ENCODE measurements at regions not wholly inside any gene's neighbourhood (a gene's known extent, or its start where the extent isn't known, plus 50 kb on each side); places are given as distances from the start of the nearest gene placed in this dataset.

- no peak for TF ChIP-seq ZSCAN18 (tag by site-specific recombination; IDR thresholded peaks at IDR 0.05)
- TF ChIP-seq ZNF639 (tag by site-specific recombination; IDR thresholded peaks at IDR 0.05): no peak
- TF ChIP-seq TRIM28 (IDR thresholded peaks at IDR 0.05; ENCODE audit: borderline replicate concordance, low read length): no peak
- no peak for TF ChIP-seq ZNF223 (tag by site-specific recombination; IDR thresholded peaks at IDR 0.05)
- TF ChIP-seq ZNF544 (tag by site-specific recombination; IDR thresholded peaks at IDR 0.05): no peak
- TF ChIP-seq YY1 (tag by site-specific recombination; IDR thresholded peaks at IDR 0.05): no peak
- TF ChIP-seq TSHZ1 (tag by site-specific recombination; IDR thresholded peaks at IDR 0.05; ENCODE audit: borderline replicate concordance): no peak
- TF ChIP-seq ZNF366 (tag by site-specific recombination; conservative IDR thresholded peaks at IDR 0.05): no peak
- TF ChIP-seq ZNF433 (tag by site-specific recombination; IDR thresholded peaks at IDR 0.05; ENCODE audit: low read depth): no peak
Observed at GRCh38 chr2:140013545-140014203, 1233.5 kb upstream of the NXPH2 start (continued).

- Histone ChIP-seq H3K36me3 (ENCODE audit: control insufficient read depth in 2 of 2, insufficient read depth in 1 of 2, low read length in 2 of 2) (no peaks in the 10 kb centered on the region), H3K9me3 (ENCODE audit: control insufficient read depth, insufficient read depth, low read depth, low read length) (no peaks in the 10 kb centered on the region), H3K4me1 (ENCODE audit: control insufficient read depth, insufficient read depth, low read length) (no peaks in the 10 kb centered on the region), H3K4me3 (ENCODE audit: low read depth, low read length) (no peak overlapping the region), H3K27ac (ENCODE audit: extremely low read depth, low read depth, low read length) (no peak overlapping the region)
- ChIA-PET POLR2A (no interaction called here), CTCF (no interaction called here)
- TF ChIP-seq ZBTB7A (tag by site-specific recombination; IDR thresholded peaks at IDR 0.05; ENCODE audit: low read depth) (no peak), KLF10 (tag by site-specific recombination; IDR thresholded peaks at IDR 0.05) (no peak), ZNF747 (tag by site-specific recombination; IDR thresholded peaks at IDR 0.05) (no peak), ZBTB26 (tag by site-specific recombination; optimal IDR thresholded peaks at IDR 0.05) (no peak), ZSCAN5A (tag by site-specific recombination; IDR thresholded peaks at IDR 0.05) (no peak), ZNF571 (tag by site-specific recombination; IDR thresholded peaks at IDR 0.05) (no peak), SCRT1 (tag by site-specific recombination; IDR thresholded peaks at IDR 0.05; ENCODE audit: borderline replicate concordance) (no peak), HOXA7 (CRISPR knock-in tag; IDR thresholded peaks at IDR 0.05; ENCODE audit: borderline replicate concordance) (no peak)
Observed at GRCh38 chr2:140011287-140011686, 1231.1 kb upstream of the NXPH2 start.
